HG03159 (cell line): ENCODE measurements at regions not wholly inside any gene's neighbourhood (a gene's known extent, or its start where the extent isn't known, plus 50 kb on each side); places are given as distances from the start of the nearest gene placed in this dataset.

ENCODE experiments used
- ATAC-seq: cut with Tn5 transposase; IDR thresholded peaks from one replicate; pipeline ENCODE4 v1.9.1; 2021; ENCODE audit warnings: mild to moderate bottlenecking, moderate library complexity; ENCODE audit not compliant: unreplicated experiment

- ATAC-seq, result no peak
These were observed 396.6 kb downstream of the DMAC1 start for GRCh38 chr9:7403028-7403389.

- ATAC-seq, result no peak
These were observed 397.1 kb downstream of the DMAC1 start for GRCh38 chr9:7402334-7403027.

- ATAC-seq, result no peak
These were observed 398.5 kb downstream of the DMAC1 start for GRCh38 chr9:7401116-7401515.

DNA sequence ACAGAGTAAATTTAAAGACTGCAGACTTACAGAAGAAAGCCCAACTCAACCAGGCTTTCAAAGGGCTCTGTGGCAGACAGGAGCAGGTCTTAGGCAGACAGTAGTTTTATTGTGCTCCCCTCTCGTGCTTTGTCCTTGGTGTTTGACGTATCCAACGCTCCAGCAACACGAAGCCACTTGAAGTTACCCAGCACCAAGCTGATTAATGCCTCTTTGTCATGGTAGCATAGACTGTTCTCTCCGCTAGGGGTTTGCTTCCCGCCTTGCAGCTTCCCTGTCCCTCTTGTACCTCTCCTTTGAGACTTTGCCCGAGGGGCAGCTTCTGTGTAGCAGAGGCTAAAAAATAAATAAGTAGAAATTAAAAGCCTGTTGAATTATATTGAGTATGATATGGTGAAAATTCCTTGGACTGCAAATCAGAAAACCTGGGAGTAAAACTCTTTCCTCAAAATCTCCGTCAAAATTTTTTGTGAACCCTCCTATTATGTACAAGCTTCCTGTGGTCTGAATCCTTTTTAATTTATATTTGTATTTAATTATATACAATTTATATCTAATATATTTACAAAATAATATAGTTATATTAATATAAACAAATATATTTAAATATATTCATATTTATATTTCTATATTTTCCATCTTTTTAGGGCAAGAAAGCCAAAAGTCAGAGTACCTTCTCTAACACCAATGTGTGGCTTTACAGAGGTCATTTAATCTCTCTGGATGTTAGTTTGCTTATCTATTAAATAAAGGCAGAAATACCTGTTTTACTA, 405.4 kb downstream of the DMAC1 start:
- no peak for ATAC-seq

DNA sequence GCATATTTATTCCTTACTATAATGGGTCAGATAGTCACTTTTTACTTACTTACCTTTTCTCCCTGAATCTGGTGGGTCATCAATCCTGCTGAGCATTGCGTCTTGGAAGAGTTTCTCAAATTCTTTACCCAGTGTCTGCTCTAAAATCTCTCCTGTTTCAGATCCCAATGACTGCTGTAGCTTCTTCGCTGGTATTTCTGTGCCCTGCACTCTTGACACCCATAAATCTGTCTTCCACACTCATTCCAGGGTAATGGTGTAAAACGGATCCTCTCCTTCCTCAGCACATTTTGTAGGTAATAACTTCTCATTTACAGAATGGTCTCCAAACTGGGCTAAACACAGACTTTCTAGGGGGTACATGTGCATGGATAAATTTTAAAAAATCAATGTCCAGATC, 407.4 kb downstream of the DMAC1 start:
- no peak for ATAC-seq

- ATAC-seq, result no peak
These were observed 410.8 kb downstream of the DMAC1 start for GRCh38 chr9:7388755-7389154.

- ATAC-seq, result no peak
These were observed 411.7 kb downstream of the DMAC1 start for GRCh38 chr9:7387840-7388239.

DNA sequence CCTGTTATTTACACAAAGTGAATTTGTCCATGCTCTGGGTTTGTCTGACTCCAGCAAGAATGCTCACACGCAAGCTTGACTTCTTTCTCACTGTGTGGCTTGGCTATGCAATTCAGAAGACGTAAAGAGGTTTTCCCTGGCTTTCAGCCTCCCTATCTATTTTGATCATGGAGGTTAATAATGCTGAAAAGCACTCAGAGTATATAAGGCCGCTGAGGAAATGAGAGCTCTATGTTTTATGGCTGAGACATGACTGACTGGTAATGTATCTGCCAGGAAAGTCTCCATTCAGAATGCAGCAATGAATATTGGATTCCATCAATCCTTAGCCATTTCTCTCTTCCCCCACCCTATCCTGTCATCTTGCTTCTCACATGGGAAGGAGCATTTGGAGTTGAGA, 417.3 kb downstream of the DMAC1 start:
- no peak for ATAC-seq

DNA sequence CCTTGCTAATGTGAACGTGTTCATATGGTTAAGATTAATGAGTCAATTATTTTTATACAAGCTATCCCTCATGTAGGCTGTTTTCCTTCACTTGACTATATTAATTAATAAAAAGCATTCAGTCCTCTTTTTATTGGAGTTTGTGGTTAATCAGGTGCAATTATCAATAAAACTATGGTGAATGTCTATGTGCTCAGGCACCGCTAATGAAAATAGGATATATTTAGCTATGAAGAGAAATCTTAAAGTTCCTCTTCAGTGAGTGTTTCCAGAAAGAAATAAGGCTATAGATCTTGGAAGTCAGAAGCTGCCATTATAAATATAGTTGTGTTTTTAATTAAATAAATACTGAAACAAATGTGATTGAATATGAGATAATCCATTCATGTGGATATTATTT, 422.1 kb downstream of the DMAC1 start:
- no peak for ATAC-seq

DNA sequence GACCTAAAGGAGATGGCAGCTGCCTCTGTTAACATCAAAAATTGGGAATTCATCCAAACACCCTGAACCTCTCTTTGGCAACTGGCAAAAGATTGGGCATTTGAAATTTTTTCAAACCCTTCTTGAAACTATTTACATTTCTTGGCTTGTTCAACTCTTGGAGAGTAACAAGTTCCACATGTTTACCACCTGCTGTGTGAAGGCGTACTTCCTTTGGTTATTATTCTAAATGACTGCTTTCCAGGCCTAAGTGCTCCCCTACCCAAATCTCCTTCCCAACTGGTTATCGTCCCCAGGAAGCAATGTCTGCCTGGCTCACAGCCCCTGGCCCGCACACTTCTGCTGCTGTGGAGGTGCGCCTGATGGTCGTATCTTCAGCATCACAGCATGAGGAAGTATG, 422.7 kb downstream of the DMAC1 start:
- no peak for ATAC-seq

- no peak for ATAC-seq
These were observed 423.4 kb downstream of the DMAC1 start for GRCh38 chr9:7376213-7376612.

DNA sequence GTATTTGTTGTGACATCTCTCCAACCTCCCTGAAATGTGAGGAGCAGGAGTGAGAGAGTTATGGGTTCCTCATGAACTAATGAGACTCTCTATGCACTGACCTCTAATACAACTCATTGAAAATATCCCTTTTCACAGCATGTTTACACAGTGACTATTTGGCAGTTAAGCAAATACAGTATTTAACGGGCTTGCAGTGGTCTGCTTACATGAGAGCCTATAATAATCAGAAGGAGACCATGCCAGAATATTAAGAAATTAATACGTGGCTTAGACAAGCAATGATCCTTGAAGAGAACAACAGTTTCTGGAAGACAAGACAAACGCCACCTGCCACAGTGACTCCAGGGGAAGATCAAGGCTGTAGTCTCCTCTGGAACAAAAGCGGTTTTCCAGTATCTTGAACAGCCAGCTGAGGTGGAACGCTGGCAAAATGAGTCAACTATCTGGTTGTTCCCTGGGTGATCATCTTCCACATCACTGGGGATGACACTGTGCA, 424.5 kb downstream of the DMAC1 start:
- no peak for ATAC-seq

GRCh38 chr9:7370988-7371387, 428.6 kb downstream of the DMAC1 start:
- ATAC-seq, result no peak

GRCh38 chr9:7370381-7370780, 429.2 kb downstream of the DMAC1 start:
- ATAC-seq, result no peak

DNA sequence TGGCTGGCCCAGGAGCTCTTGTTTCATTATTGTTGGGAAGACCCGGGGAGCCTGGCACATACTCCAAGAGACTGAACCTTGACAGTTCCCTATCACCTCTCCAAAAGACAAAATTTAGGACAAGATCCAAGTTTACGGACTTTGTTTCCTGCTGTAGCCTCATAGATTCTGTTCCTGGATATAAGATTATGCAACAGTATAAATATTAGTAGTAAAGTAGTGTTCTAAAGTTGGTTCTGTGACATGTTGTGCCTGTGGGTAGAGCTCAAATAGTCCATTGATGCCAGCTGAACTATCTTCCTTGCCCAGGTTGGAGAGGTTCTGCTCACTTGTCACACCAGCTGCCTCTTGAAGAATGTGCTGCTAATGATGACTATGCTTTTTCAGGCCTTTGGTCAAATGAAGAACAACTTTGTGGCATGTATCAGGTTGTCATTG, 430.2 kb downstream of the DMAC1 start:
- no peak for ATAC-seq

DNA sequence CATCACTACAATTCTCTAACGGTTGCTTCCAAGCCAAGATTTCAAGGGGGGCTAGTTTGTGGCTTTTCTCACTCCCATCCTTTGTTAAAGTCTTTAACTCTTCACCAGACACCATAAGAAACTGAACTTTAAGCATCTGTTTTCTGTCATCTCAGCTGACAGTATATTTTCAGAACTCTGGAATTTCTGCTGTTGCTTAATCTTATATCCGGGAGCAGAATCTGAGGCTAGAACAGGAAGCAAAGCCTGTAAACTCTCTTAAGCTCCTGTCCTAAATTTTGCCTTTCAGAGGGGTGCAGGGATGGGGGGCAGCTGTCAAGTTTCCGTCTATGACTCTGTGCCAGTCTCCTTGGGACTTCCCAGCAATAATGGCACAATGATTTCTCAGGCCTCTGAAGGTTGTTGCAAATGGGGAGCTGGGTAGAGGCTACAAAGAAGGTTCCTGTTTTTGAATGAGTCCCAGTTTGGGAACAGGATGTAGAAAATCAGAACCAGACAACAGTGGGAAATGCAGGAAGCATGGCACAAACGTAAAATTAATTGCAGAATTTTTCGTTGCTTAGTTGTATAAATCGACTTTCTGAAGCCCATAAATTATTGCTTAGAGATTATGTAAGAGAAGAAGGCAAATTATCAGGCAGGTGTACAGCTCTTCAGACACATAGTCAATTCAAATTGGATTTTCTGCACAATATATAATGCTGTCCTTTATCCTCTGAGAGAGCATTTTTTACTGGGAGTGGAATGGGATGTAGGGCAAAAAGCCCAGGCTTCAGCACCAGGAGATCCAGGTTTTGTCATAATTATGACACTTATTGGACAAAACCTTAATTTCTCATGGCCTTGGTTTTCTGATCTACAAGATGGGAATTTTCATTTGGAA, 430.9 kb downstream of the DMAC1 start:
- ATAC-seq, result no peak

DNA sequence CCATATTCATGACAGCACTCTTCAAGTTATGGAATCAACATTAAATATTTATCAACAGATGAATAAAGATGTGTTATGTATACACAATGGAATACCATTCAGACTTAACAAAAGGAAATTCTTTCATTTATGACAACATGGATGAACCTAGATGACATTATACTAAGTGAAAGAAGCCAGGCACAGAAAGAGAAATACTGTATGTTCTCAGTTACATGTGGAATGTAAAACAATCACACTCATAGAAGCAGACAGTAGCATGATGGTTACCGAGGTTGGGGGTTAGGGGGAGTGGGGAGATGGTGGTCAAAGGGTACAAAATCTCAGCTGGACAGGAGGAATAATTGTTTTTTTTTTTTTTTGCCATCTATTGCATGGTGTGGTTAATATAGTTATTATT, 431.9 kb downstream of the DMAC1 start:
- ATAC-seq, result no peak

DNA sequence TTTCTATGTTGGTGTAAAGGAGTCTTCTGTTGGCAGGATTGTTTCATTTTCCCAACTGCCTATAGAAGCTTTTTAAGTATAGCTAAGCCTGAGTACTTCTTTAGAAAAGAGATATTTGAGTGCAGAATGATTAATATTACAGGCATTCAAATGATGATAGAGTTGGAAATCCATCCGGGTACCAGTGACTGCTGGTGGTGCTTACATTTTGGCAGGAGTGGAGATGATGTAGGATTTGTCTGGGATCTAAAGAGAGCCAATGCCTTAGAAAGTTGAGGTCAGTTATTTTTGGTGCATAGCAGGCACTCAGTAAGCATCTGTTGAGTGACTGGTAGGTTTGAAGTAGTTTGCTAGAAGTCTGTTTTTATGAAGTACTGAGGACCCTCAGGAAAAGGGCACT, 433.5 kb downstream of the DMAC1 start:
- ATAC-seq, result no peak

- ATAC-seq, result no peak
These were observed 435.7 kb downstream of the DMAC1 start for GRCh38 chr9:7363777-7364477.

- no peak for ATAC-seq
These were observed 439.1 kb downstream of the DMAC1 start for GRCh38 chr9:7360513-7360912.

- no peak for ATAC-seq
These were observed 440.7 kb downstream of the DMAC1 start for GRCh38 chr9:7358876-7359275.
